ENCODE measurements at regions not wholly inside any gene's neighbourhood (a gene's known extent, or its start where the extent isn't known, plus 50 kb on each side); places are given as distances from the start of the nearest gene placed in this dataset.

- Histone ChIP-seq H3K9me3 (no peaks in the 10 kb centered on the region), H3K36me3 (no peaks in the 10 kb centered on the region), H3K4me3 (no peak overlapping the region), H3K4me1 (peaks cover 0 to 36% (median 3%) of the 10 kb centered on the region in 4 donors), H3K27ac (no peak overlapping the region), H3K27me3 (no peaks in the 10 kb centered on the region)
- no peak for DNase-seq (ENCODE audit: low spot score in 2 of 2)
- no peak for TF ChIP-seq POLR2A (IDR thresholded peaks at IDR 0.05)
- WGBS, 2 donors, result 71 to 76% methylated on average over 8 of the region's 8 CpGs
These were observed 119.5 kb downstream of the MTX3 start for GRCh38 chr5:79871364-79872120.

- H3K36me3 ChIP-seq, result no peaks in the 10 kb centered on the region
- no peak for TF ChIP-seq CTCF (IDR thresholded peaks at IDR 0.05)
- TF ChIP-seq EP300 (IDR thresholded peaks at IDR 0.05), result no peak
- TF ChIP-seq POLR2A (IDR thresholded peaks at IDR 0.05), result no peak
- peaks cover 0 to 13% (median 0%) of the 10 kb centered on the region in 4 donors for H3K4me1 ChIP-seq
- H3K9me3 ChIP-seq, result no peaks in the 10 kb centered on the region
- H3K27me3 ChIP-seq, result no peaks in the 10 kb centered on the region
- no peak overlapping the region for H3K27ac ChIP-seq
- WGBS, 2 donors, result 75 to 84% methylated on average over 5 of the region's 5 CpGs
- no peak overlapping the region for H3K4me3 ChIP-seq
- DNase-seq (ENCODE audit: low spot score in 2 of 2), result no peak
These were observed 122.8 kb downstream of the MTX3 start for GRCh38 chr5:79868163-79868670.

- no peaks in the 10 kb centered on the region for H3K36me3 ChIP-seq
- no peak overlapping the region for H3K27ac ChIP-seq
- H3K27me3 ChIP-seq, result no peaks in the 10 kb centered on the region
- H3K4me3 ChIP-seq, result no peak overlapping the region
- H3K9me3 ChIP-seq, result no peaks in the 10 kb centered on the region
- WGBS, 2 donors, result 84 to 96% methylated on average over 2 of the region's 2 CpGs
- DNase-seq (ENCODE audit: low spot score in 2 of 2), result no peak
- TF ChIP-seq POLR2A (IDR thresholded peaks at IDR 0.05) (no peak), EP300 (IDR thresholded peaks at IDR 0.05) (no peak), CTCF (IDR thresholded peaks at IDR 0.05) (no peak)
- H3K4me1 ChIP-seq, result no peaks in the 10 kb centered on the region
These were observed 125.5 kb downstream of the MTX3 start for GRCh38 chr5:79865579-79865978.

GRCh38 chr5:79864364-79864763, 126.7 kb downstream of the MTX3 start:
- WGBS, 2 donors, result 36 to 59% methylated on average over 4 of the region's 4 CpGs
- Histone ChIP-seq H3K9me3 (no peaks in the 10 kb centered on the region), H3K27me3 (no peaks in the 10 kb centered on the region), H3K36me3 (no peaks in the 10 kb centered on the region), H3K4me1 (no peaks in the 10 kb centered on the region), H3K4me3 (no peak overlapping the region), H3K27ac (no peak overlapping the region)
- no peak for TF ChIP-seq CTCF (IDR thresholded peaks at IDR 0.05)
- TF ChIP-seq EP300 (IDR thresholded peaks at IDR 0.05), result no peak
- TF ChIP-seq POLR2A (IDR thresholded peaks at IDR 0.05), result no peak
- no peak for DNase-seq (ENCODE audit: low spot score in 2 of 2)

- TF ChIP-seq EP300 (IDR thresholded peaks at IDR 0.05) (no peak), CTCF (IDR thresholded peaks at IDR 0.05) (no peak), POLR2A (IDR thresholded peaks at IDR 0.05) (no peak)
- Histone ChIP-seq H3K9me3 (no peaks in the 10 kb centered on the region), H3K4me3 (no peak overlapping the region), H3K36me3 (no peaks in the 10 kb centered on the region), H3K27me3 (no peaks in the 10 kb centered on the region), H3K27ac (no peak overlapping the region), H3K4me1 (no peaks in the 10 kb centered on the region)
- WGBS, 2 donors, result 60 to 62% methylated on average over 5 of the region's 5 CpGs
- DNase-seq (ENCODE audit: low spot score in 2 of 2), result no peak
These were observed 131.5 kb downstream of the MTX3 start for GRCh38 chr5:79859588-79859987.
